Stimulated activated CD4-positive, alpha-beta T cell treated with anti-CD3 and anti-CD28 coated beads, Interleukin-4, amount 100 ng/mL, for 4 hours (primary cell): ENCODE measurements at regions not wholly inside any gene's neighbourhood (a gene's known extent, or its start where the extent isn't known, plus 50 kb on each side); places are given as distances from the start of the nearest gene placed in this dataset.

Experiments used
- DNase-seq, 2 experiments: peaks; one replicate each; pipeline ENCODE4 v3.0.0-alpha.2; 2020

DNA sequence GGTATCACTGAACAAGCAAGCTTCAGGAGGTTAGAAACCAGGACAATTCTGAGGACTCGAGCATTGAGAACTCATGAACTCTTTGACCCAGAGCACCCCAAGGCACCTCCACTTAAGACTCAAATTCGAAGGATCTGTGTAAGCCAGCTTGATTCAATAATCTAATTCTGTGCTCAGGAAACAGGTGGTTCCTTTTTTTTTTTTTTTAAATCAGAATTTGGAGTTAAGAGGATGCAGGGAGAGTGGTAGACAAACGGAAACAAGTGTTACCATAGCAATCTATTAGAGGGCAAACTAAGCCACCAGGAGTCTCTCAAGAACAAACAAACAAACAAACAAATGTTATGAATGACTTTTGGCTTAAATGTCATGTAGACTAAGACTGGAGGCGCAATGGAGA, 53.8 kb upstream of the DPH5 start:
- no peak for DNase-seq

DNA sequence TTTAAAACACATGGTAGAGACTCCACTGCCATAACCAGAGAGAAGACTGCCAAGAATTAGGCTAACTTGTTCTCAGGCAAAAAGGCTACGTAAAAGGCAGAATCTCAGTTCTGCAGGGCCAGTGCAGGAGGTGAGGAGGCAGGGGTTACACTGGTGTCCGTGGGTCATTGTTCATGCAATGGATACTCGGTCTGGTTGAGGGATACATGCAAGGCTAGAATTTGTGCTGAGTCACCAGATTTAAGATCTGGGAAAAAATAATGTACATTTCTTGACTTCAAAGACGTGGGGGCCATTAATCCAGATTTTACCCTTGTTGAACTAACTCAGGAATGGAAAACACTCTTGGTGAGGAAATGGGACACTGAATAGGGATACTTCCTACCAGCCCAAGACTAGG, 52.3 kb upstream of the DPH5 start:
- no peak for DNase-seq

DNA sequence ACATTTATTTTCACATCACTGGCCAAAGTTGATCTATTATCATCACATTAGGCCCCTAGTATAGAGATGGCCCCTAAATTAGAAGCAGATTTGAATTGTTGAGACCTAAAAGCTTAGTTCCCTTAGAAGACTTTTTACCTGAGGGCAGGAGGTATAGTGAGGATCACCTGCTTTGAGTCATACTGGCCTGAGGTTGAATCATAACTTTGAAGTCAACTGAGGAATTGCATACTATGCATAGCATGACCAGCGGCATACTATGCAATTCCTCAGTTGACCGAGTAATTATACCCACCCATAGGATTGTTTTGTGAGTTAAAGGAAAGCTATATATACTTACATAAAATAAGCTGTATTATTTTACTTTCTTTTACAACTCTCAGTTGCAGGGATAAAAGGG, 50.3 kb upstream of the DPH5 start:
- DNase-seq, result no peak
